ENCODE measurements at regions not wholly inside any gene's neighbourhood (a gene's known extent, or its start where the extent isn't known, plus 50 kb on each side); places are given as distances from the start of the nearest gene placed in this dataset.
A peak's percentile ranks its signal among the peaks of the same experiment; 100 is the strongest.

DNA sequence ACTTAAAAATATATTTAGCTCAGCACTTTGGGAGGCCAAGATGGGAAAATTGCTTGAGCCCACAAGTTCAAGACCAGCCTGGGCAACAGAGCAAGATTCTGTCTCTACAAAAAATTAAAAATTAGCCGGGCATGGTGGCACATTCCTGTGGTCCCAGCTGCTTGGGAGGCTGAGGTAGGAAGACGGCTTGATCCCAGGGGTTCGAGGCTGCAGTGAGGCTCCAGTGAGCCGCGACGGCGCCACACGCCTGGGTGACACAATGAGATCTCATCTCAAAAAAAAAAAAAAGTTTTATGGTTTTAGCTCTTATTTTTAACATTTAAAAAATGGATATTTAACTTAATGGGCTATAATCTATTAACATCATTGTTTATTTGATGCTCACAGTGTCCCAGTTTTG lies 97.2 kb upstream of the RIPOR2 start:
- no peak for FAIRE-seq
- no peak for DNase-seq (ENCODE audit: insufficient read length, low spot score)
- TF ChIP-seq PAX5 (IDR thresholded peaks at IDR 0.05; ENCODE audit: insufficient read depth, low read length, severe bottlenecking) (no peak), SPI1 (IDR thresholded peaks at IDR 0.05; ENCODE audit: low read depth, low read length) (no peak), POU2F2 (IDR thresholded peaks at IDR 0.05; ENCODE audit: low read depth, low read length) (no peak), POLR2AphosphoS5 (IDR thresholded peaks at IDR 0.05; ENCODE audit: low read depth, low read length) (no peak), TAF1 (IDR thresholded peaks at IDR 0.05; ENCODE audit: low read depth, low read length) (no peak), POLR2A (IDR thresholded peaks at IDR 0.05; ENCODE audit: low read depth, low read length) (no peak)

DNA sequence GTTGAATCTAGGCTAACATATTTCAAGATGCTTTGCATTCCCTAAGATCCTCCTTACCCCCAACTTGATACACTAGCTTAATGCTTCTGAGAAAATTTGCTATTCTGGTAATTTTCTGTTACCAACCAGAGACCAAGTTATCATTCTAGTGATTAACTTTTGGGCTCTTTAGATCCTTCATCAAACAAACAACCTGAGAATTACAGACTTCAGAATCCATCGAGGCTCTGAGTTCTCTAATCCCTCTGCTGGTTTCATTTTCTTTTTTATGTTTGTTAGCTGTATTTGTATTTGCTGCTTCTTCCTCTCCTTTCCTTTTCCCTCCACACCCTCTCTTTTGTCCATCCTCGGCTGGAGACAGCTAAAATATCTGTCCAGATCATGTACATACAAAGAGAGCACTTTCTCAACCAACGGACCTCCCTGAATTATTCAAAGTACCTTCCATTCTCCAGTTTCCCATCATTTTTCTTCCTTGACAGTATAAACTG lies 98.7 kb upstream of the RIPOR2 start:
- TF ChIP-seq SPI1 (IDR thresholded peaks at IDR 0.05; ENCODE audit: low read depth, low read length) (no peak), POLR2AphosphoS5 (IDR thresholded peaks at IDR 0.05; ENCODE audit: low read depth, low read length) (no peak), PAX5 (IDR thresholded peaks at IDR 0.05; ENCODE audit: insufficient read depth, low read length, severe bottlenecking) (no peak), TAF1 (IDR thresholded peaks at IDR 0.05; ENCODE audit: low read depth, low read length) (no peak), POLR2A (IDR thresholded peaks at IDR 0.05; ENCODE audit: low read depth, low read length) (no peak), POU2F2 (IDR thresholded peaks at IDR 0.05; ENCODE audit: low read depth, low read length) (no peak)
- no peak for FAIRE-seq
- no peak for DNase-seq (ENCODE audit: insufficient read length, low spot score)

DNA sequence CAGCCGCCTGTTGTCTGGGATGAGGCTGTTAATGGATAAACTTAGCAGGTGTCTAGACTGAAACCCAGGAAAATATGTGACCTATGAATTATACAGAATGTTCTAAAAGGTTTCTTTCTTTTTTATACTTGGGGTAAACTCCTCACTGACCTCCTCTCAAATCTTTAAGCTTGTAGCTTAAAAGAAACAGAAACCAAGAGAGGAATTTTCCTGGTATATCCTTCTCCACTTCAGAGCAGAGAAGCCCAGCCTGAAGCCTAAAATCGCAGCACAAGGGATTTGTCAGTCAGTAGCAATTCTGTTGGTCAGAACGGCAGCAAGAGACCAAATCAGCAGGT lies 99.4 kb upstream of the RIPOR2 start:
- no peak for DNase-seq (ENCODE audit: insufficient read length, low spot score)
- TF ChIP-seq TAF1 (IDR thresholded peaks at IDR 0.05; ENCODE audit: low read depth, low read length) = no peak
- no peak for TF ChIP-seq SPI1 (IDR thresholded peaks at IDR 0.05; ENCODE audit: low read depth, low read length)
- no peak for TF ChIP-seq POLR2A (IDR thresholded peaks at IDR 0.05; ENCODE audit: low read depth, low read length)
- no peak for TF ChIP-seq PAX5 (IDR thresholded peaks at IDR 0.05; ENCODE audit: insufficient read depth, low read length, severe bottlenecking)
- TF ChIP-seq POLR2AphosphoS5 (IDR thresholded peaks at IDR 0.05; ENCODE audit: low read depth, low read length) = no peak
- TF ChIP-seq POU2F2 (IDR thresholded peaks at IDR 0.05; ENCODE audit: low read depth, low read length) = no peak
- FAIRE-seq = no peak

DNA sequence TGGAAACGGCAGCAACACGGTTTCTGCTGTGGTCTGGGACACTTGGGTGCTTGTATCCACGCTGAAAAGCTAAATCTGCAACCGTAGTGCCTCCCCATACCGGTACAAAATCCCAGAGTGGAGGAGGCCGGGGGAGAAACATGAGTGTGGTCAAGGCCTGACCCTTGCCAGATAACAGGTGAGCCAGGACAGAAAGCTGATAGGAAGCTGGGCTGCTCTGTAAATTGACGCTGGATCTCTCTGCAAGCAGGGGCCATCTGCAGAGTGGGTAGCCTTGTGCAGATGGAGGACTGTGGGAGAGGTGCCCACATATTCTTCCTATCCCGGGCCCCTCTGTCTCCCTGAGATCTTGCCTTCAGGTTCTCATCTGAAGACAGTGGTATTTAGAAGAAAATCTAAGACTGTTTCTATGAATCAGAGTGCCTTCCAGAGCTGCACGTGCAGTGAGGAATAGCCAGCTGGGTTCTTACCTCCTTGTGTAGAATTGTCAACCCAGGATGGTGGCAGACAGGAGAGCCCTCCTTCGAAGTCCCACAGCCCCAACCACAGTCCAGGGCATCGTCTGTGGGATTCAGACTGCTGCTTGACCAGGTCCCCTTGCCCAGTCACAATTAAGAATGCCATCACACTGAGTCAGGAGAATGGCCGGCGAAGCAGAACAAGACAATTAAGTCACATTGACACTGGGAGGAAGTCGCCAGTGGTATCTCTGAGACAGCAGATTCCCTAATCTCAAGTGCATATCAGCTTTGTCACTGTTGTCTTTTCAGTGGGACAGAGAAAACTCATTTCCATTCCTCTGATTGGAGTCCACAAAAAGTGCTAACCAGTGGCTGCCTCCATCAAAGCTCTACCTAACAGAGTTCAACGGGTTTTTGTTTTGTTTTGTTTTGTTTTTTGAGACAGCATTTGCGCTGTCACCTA lies 100.0 kb upstream of the RIPOR2 start:
- FAIRE-seq (peak; percentile 89), DNase-seq (ENCODE audit: insufficient read length, low spot score) (no peak)
- TF ChIP-seq TAF1 (IDR thresholded peaks at IDR 0.05; ENCODE audit: low read depth, low read length) (no peak), POLR2AphosphoS5 (IDR thresholded peaks at IDR 0.05; ENCODE audit: low read depth, low read length) (no peak), SPI1 (IDR thresholded peaks at IDR 0.05; ENCODE audit: low read depth, low read length) (peak; percentile 65)

DNA sequence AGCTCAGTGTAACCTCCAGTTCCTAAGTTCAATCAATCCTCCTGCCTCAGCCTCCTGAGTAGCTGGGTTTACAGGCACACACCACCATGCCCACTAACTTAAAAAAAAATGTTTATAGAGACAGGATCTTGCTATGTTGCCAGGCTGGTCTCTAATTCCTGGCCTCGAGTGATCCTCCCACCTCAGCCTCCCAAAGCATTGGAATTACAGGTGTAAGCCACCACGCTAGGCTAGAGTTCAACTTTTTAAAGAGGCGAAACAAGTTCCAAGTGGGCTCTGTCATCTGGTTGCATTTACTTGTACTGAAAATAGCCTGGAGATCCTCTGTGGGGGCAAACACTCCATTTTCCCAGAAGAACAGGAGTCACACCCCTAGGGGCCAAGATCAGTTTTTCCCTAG lies 100.7 kb upstream of the RIPOR2 start:
- no peak for TF ChIP-seq PAX5 (IDR thresholded peaks at IDR 0.05; ENCODE audit: insufficient read depth, low read length, severe bottlenecking)
- no peak for TF ChIP-seq SPI1 (IDR thresholded peaks at IDR 0.05; ENCODE audit: low read depth, low read length)
- no peak for TF ChIP-seq POU2F2 (IDR thresholded peaks at IDR 0.05; ENCODE audit: low read depth, low read length)
- no peak for TF ChIP-seq POLR2A (IDR thresholded peaks at IDR 0.05; ENCODE audit: low read depth, low read length)
- no peak for TF ChIP-seq POLR2AphosphoS5 (IDR thresholded peaks at IDR 0.05; ENCODE audit: low read depth, low read length)
- no peak for TF ChIP-seq TAF1 (IDR thresholded peaks at IDR 0.05; ENCODE audit: low read depth, low read length)
- no peak for FAIRE-seq
- no peak for DNase-seq (ENCODE audit: insufficient read length, low spot score)

DNA sequence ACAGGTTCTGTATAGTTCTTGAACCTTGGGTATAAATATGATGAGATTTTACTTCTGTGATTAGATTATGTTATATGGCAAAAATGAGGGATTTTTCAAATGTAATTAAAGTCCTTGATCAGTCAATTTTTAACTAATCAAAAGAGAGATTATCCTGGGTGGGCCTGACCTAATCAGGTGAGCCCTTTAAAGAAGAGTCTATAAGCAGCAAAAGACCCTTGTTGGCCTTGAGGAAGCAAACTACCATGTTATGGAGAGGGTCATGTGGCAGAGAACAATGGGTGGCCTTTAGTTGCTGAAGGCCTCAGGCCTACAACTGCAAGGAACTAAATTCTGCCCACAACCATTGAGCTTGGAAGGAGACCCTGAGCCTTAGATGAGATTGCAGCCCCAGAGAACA lies 102.5 kb upstream of the RIPOR2 start:
- FAIRE-seq = peak; percentile 26
- DNase-seq (ENCODE audit: insufficient read length, low spot score) = no peak
- TF ChIP-seq SPI1 (IDR thresholded peaks at IDR 0.05; ENCODE audit: low read depth, low read length) (no peak), POLR2A (IDR thresholded peaks at IDR 0.05; ENCODE audit: low read depth, low read length) (no peak), TAF1 (IDR thresholded peaks at IDR 0.05; ENCODE audit: low read depth, low read length) (no peak), POLR2AphosphoS5 (IDR thresholded peaks at IDR 0.05; ENCODE audit: low read depth, low read length) (no peak), PAX5 (IDR thresholded peaks at IDR 0.05; ENCODE audit: insufficient read depth, low read length, severe bottlenecking) (no peak), POU2F2 (IDR thresholded peaks at IDR 0.05; ENCODE audit: low read depth, low read length) (no peak)

DNA sequence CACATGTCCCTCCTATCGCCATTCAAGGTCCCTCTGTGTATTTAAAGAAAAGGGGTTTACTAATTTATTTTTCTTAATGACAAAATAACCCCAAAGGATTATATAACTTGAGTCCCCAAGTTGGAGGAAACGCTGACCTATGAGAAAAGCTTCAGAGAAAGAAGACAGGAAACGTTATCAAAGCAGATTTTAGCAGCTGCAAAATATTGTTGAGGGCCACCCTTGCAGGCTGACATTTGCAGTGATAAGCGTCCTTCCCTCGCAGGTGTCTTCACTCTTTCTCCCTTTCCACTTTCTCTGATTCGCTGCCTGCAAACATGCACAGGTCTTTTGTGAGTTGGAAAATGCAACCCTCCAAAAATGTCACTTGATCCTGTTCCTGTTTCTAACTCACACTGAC lies 103.2 kb upstream of the RIPOR2 start:
- TF ChIP-seq PAX5 (IDR thresholded peaks at IDR 0.05; ENCODE audit: insufficient read depth, low read length, severe bottlenecking) (no peak), SPI1 (IDR thresholded peaks at IDR 0.05; ENCODE audit: low read depth, low read length) (0 out of 2 replicates have a peak, but pooled peaks have one; percentile 6), TAF1 (IDR thresholded peaks at IDR 0.05; ENCODE audit: low read depth, low read length) (no peak)
- DNase-seq (ENCODE audit: insufficient read length, low spot score) = no peak
- no peak for FAIRE-seq

DNA sequence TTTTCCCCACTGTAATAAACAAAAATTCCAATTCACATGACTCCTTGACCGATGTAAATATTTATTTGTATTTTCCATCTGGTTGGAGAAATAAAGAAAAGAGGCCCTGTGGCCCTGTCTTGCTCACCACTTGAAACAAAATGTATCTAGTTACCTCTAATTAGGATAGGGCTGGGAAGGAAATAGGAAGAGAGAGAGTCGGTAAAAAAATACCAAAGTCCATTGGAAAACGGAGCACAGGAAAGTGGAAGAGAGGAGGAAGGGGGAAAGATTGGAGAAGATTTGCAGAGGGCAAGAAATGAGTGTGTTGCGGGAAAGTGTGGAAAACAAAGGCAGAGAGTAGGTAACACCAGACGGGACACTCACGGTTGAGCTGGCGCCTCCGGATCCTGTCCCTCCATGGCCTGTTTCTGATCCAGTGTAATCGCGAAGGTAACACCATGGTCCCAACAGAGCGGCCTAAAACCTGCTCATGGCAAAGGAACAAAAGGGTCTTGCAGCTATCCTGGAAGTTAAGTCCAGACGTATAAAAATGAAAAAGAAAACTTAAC lies 105.8 kb upstream of the RIPOR2 start:
- DNase-seq (ENCODE audit: insufficient read length, low spot score) = no peak

DNA sequence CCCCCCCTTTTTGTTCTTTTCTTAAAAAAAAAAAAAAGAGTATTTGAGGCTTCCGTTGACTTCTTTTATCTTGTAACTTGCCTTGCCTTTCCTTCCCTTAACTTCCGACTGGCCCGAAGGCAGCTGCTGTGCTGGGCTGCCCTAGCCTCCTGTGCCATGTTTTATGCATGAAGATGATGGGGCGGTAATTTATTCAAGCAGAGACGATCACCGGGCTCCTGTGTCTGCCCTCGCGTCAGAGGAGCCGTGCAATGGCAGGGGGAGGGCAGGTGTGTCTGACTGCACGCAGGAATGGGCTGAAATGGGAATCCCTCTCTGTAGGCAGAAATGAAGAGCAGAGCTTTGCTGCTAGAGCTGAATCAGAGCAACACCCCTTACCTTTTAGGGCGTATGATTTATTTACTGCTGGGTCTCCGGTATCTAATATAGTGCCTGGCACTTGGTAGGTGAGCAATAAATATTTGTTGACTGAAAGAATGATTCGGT lies 106.3 kb upstream of the RIPOR2 start:
- DNase-seq (ENCODE audit: insufficient read length, low spot score) = no peak
- FAIRE-seq = peak; percentile 86
- peak; percentile 92; the same call in 1 of the 2 replicates for TF ChIP-seq POU2F2 (IDR thresholded peaks at IDR 0.05; ENCODE audit: low read depth, low read length)
- no peak for TF ChIP-seq PAX5 (IDR thresholded peaks at IDR 0.05; ENCODE audit: insufficient read depth, low read length, severe bottlenecking)
- no peak for TF ChIP-seq POLR2A (IDR thresholded peaks at IDR 0.05; ENCODE audit: low read depth, low read length)

More for the DNA sequence above, 105.8 kb upstream of the RIPOR2 start:
- TF ChIP-seq PAX5 (IDR thresholded peaks at IDR 0.05; ENCODE audit: insufficient read depth, low read length, severe bottlenecking) (no peak), POU2F2 (IDR thresholded peaks at IDR 0.05; ENCODE audit: low read depth, low read length) (no peak), POLR2A (IDR thresholded peaks at IDR 0.05; ENCODE audit: low read depth, low read length) (no peak), TAF1 (IDR thresholded peaks at IDR 0.05; ENCODE audit: low read depth, low read length) (no peak), POLR2AphosphoS5 (IDR thresholded peaks at IDR 0.05; ENCODE audit: low read depth, low read length) (no peak), SPI1 (IDR thresholded peaks at IDR 0.05; ENCODE audit: low read depth, low read length) (no peak)
- peak; percentile 83 for FAIRE-seq
